ENCODE measurements at regions not wholly inside any gene's neighbourhood (a gene's known extent, or its start where the extent isn't known, plus 50 kb on each side); places are given as distances from the start of the nearest gene placed in this dataset.
"Not testable (repeated sequence)": the region's sequence is repeated elsewhere in the genome, so short reads cannot be mapped to it uniquely, and the experiment has no call there.

DNA sequence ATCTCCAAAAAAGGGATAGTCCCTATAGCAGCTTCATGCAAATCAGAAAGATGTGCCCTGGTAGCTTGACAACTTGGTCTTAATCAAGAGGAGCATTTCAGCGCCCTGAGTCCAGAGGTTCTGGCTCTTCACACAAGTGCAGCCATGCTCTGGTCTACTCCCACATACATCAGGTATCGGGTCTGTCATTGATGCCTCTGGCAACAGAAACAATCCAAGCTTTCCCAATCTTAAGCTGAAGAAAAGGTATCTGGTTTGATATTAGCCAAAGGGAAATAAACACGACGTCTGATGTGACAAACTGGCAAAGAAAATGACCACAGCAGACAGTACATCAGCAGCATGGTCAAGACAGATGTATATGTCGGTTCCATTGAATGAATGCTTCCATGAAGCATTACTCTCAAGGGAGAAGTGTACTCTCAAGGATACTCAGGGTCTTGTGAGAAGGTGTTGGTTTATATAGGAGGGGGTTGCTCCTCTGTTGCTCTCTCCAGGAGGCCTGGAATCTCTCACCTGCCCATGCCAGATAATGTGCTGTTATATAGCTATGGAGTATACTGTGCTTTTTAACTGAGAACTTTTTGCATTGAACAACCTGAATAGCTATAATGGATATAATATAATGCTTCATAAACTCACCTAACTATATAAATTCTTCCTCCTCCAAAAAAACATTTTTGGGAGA lies 879.6 kb upstream of the PCDH10 start:
- DNase-seq, result no peak

DNA sequence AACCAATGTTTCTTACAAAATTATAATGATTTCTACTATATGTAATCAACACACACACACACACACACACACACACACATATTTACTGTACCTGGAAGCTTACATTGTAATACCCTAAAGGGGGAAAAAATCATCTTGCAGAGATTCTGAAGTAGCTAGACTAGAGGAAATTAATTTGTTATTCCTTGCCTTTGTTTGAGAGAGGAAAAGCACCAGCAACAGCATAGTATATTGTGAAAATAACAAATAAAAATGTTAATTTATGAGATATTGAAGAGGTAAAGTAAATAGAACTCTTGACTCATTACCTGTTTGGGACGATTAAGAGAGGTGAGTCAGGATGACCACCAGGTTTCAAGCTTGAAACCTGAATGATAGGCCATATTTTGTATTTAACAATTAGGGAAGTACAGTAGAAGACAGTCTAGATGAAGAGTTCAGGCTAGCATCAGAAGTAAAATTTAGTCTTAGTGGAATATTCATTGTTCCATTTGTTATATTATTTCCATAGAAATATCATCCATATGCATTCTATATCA lies 873.4 kb upstream of the PCDH10 start:
- no peak for DNase-seq

DNA sequence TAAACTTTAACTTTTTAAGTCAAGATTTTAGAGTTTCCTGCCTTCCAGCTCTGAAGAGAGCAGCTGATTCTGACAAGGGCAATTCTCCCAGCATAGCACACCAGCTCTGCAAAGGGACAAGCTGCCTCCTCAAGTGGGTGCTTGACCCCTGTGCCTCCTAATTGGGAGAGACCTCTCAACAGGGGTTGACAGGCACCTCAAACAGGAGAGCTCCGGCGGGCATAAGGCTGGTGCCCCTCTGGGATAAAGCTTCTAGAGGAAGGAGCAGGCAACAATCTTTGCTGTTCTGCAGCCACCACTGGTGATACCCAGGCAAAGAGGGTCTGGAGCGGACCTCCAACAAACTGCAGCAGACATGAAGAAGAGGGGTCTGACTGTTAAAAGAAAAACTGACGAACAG lies 872.9 kb upstream of the PCDH10 start:
- DNase-seq, result no peak

DNA sequence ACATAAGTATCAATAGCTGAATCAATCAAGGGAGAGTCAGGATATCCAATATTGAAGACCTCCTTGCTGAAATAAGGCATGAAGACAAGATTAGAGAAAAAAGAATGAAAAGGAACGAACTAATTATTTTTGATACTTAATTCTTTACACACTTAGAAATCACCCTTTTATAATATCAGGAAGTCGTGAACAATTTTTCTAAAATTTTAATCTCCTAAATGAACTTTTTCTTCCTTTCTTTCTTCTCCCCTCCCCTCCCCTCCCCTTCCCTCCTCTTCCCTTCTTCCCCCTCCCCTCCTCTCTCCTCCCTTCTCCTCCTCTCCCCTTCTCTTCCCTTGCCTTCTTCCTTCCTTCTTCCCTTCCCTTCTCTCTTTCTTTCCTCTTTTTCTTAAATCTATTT lies 872.1 kb upstream of the PCDH10 start:
- no peak for DNase-seq

DNA sequence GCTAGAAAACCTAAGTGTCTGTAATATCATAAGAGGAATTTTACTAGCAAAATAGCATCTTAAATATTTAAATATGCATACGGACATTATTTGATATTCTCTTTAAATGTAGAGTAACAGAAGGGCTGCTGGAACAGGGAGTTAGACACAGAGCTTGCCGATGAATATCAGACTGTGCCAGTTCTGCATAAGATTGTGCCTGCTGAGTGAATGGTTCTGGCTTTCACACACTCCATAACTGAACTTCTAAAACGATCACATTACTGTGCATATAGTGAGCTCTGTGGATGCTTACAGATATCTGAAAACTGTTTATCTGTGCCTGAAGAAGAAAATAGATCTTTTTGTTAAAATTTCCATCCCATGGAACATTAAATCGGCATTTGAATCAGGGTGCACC lies 867.4 kb upstream of the PCDH10 start:
- no peak for DNase-seq

DNA sequence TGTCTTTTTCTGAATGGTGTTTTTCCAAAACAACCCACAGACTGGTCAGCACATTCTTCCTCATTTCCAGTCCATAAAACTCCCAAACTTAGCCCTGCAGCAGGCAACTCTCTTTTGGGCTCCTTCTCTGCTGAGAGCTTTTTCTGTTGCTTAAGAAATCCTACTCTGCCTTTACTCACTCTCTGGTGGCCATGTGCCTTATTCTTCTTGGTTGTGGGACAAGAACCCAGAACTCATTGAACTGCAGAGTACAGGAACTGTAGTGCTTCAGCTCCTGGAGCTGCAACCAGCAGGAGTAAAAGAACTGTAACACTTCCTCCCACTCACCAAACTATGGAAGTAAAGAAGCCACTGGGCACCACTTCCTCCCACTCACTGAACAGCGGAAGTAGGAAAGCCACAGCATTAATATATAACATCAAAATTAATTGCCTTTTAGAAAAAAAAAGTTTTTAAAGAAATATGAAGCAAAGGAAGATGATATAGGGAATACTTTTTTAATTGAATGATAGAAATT lies 864.1 kb upstream of the PCDH10 start:
- DNase-seq, result no peak

DNA sequence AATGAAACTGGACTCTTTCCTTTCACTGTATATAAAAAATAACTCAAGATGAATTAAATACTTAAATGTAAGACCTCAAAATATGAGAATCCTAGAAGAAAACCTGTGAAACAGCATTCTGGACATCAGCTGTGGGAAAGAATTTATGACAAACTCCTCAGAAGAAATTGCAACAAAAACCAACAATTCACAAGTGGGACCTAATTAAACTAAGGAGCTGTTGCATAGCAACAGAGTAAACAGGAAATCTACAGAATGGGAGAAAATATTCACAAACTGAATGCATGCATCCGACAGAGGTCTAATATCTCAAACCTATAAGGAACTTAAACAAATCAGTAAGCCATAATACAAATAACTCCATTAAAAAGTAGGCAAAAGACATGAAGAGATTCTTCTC lies 851.7 kb upstream of the PCDH10 start:
- DNase-seq, result no peak

DNA sequence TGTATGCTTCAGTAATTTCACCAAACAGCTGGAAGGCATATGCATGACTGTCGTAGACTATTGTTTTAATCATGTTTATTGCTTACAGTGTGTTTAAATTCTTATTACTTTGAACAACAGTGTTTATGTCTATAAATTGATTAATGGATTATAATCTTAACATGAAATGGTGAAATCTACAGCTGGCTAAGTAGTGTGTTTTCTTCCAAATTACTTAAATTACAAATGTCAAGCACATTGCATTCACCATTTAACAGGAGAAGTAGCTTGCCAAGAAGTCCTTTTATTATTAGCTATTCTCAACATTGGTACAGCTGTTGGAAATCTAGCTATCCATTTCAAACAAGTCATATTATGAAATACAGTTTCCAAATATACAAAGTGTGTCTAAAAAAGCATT lies 849.3 kb upstream of the PCDH10 start:
- DNase-seq, result no peak

DNA sequence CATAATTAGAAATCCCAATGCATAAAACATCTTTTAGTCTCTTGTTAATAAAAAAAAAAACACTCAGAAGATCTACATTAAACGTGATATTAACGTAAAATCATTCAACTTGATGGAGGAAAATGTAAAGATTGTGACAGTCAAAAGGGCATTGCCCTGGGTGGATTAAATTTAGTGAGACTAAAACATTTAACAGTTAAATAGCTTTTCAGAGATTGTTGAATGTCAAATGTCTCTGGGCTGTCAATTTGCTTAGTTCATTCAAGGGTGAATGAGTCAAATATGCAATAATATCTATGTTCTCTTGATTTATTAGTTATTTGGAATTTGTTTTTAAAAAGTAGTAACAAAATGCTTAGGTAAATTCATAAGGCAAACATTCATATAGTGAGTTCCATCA lies 836.6 kb upstream of the PCDH10 start:
- DNase-seq, result no peak

DNA sequence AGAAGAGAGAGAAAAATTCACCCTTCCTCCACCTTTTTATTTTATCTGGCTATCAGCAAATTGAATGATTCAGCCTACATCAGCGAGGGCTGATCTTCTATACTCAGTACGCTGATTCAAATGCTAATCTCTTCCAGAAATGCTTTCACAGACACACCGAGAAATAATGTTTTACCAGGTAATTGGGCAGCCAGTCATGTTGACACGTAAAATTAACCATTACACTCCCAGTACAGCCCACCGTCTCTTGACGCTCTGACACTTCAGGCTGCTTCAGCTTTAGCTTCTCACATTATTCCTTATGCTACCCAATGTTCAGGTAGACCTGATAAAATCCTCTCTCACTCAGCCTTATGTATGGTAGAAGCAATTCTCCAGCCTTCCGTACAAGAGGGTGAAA lies 835.2 kb upstream of the PCDH10 start:
- no peak for DNase-seq

DNA sequence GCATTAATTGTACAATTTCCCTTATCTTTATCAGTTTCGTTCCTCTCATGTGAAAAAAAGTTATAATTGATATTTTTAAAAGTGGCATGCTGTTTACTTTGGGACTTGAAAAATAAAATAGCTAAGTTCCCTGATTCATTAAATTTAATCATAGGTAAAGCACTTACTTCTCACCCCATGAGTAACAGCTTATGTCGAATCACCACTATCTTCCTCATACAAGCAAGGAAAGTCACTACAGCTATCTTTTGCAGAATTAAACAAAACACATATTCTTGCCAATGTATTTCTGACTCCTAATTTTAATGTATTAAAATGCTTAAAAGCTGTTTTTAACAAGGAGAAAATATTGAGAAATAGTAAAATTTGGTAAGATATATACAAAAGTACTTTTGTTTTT lies 832.4 kb upstream of the PCDH10 start:
- DNase-seq, result no peak

DNA sequence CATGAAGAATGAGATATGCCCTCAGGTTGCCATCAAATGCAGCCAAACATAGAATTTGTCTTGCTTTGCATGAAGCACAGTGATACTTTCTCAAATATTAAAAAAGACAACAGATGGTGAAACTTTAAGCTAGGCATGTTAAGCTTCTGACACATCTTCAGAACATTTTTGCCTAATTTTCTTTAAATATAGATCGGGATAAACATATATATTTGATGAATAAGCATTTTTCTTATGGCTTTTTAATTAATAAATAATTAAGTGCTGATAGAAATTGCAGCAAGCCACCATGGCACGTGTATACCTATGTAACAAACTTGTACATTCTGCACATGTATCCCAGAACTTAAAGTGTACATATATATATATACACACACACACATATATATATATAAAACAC lies 831.2 kb upstream of the PCDH10 start:
- no peak for DNase-seq

DNA sequence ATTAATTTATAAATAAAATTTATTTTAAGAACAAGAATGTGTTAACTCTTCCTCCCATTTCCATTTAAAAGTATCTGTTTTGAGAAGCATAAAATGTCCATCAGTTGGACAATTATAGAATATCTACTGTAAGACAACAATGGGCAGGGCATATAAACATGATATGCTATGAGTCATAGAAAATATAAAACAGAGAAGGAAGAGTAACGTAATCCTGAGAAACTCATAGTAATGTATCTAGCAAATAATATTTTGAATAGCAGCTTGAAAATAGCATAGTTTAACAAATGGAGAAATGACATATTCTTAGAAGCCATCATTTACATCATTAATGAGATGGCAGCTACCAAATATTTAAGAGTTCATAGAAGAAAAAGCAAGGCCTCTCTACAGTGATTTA lies 820.3 kb upstream of the PCDH10 start:
- no peak for DNase-seq

DNA sequence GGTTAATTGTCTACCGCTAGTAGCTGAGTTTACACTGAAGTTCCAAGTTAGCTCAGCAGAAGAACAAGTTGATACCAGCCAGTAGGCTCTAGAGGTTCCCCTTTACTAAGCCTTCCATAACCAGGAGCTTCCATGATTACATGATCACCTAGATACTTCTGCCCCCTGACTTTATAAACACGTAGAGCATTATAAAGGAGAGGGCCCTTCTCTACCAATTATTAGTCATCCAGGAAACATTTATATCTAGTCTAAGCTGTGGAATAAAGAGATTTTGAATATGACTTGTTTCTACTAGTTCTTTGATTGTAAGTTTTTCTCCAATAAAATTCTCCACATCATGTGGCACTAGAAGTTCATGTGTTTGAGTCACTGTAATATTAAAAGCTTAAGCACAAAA lies 818.1 kb upstream of the PCDH10 start:
- DNase-seq, result no peak

DNA sequence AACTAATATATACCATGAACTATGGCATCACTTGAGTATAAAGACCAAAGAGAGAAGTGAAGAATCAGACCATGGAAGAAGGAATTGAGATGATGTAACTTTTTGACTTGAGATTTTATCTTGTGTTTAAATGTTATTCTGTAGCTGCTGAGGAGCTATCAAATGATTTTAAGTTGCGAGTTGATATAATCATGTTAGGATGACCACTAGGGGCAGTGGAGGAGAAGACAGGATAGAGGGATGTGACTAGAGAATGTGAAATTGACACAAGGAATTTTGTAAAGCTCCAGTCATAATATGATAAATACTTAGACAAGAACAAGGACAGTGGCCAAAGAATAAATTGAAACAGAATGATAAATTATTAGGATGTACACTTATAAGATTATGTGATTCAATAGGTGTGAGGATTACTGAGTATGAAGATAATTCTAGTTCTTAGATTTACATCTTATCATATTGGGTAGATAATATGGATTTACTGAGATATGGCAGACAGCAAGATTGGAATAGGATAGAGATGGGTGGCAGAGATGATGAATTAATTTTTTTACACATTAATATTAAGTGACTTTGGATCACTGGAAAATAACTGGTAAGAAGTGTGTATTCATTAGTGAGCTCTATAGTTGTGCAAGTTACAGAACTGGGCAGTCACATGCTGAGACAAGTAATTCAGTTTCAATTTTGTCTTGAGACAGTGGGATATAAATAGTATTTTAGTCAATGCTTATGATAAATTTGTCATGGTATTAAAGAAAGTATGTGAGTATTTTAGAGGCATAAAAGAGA lies 816.0 kb upstream of the PCDH10 start:
- no peak for DNase-seq

DNA sequence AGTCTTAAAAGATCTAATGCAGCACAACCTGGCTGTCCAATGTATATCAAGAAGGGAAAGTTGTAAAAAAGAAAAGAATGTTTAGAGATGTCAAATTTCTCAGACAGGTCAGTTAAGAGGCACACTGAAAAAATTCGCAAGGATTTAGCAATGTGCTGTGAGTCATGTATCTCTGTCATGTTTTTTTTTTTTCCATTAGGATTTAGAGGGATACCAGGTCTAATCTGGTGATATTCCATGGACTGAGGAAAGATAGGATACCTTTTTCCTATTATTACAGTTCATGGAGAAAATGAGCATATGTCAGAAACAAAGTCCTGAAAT lies 815.4 kb upstream of the PCDH10 start:
- DNase-seq, result no peak

DNA sequence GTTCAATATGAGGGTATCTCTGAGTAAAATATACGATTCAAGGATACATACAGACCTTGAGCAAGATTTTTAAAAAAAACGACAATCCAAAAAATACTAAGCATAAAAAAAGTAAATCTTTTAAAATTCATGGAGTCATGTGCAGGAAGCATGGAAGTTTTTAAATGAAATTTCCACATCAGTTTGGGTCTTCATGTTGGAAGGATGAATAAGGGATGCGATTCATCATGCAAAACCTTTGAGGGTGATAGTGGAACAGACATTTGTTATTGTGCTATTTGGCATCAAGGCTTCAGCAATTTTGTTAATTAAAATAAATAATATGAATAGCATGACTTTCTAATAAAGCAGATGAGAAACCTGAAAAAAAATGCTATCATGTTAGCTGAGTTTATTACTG lies 815.0 kb upstream of the PCDH10 start:
- DNase-seq, result no peak

DNA sequence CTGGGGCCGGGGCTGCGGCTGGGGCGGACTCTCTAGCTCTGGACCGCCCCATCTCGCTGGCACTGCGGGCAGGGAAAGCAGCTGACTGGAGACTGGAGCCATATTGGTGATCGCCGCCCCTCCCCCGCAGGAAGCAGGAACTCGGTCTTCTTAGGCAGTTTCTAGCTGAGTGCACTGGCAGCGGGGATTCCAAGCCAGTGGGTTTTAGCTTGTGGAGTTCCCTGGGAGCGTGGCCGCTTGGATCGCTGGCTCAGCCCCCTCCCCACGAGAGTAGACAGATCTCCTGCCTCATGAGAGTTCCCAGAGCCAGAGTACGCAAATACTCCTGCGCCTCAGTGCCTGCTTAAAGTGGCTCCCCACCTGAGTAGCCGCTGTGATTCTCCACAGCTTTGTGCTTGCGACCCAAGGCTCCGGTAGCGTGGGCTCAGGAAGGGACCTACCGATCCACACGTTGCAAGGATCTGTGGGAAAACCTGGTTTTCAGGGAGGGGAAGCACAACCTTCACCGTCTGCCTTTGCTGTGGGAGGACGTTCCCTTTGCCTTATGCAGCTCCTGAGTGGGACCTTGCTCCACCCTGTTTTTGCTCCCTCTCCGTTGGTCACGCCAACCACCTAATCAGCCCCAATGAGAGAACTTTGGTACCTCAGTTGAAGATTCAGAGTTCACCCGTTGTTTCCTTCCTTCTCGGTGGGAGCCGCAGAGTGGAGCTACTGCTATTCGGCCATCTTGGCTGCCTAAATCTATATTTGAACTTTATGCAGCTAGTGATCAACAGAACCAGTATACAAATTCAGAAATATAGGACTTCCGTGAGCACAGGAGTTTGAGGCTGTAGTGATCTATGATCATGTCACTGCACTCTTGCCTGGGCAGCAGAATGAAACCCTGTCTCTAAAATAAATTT lies 803.9 kb upstream of the PCDH10 start:
- DNase-seq, result no peak

DNA sequence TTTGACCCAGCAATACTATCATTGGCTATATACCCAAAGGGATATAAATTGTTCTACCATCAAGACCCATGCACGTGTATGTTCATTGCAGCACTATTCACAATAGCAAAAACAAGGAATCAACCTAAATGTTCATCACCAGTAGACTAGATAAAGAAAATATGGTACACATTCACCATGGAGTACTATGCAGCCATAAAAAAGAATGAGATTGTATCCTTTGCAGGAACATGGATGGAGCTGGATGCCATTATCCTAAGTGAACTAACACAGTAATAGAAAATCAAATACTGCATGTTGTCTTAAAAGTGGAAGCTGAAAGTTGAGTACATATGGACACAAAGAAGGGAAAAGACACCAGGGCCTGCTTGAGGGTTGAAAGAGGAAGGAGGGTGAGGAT lies 803.1 kb upstream of the PCDH10 start:
- DNase-seq, result no peak

DNA sequence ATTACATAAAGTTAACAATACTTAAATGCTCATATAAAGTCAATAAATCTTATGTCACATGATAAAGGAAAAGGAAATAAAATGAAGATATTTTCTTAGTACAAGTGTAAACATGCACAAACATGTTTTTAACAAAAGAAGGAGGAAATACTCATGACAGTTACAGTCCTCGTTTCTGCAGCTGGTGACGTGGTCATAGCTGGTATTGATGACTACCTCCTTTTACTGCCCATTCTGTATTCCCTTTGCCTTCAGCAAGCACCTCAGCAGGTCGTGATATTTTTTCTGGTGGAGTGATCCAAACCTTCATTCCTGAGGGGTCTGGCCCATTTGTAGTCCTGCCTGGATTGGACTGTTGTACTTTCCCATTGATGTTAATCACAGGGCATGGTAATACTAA lies 797.5 kb upstream of the PCDH10 start:
- DNase-seq, result not testable (repeated sequence)

DNA sequence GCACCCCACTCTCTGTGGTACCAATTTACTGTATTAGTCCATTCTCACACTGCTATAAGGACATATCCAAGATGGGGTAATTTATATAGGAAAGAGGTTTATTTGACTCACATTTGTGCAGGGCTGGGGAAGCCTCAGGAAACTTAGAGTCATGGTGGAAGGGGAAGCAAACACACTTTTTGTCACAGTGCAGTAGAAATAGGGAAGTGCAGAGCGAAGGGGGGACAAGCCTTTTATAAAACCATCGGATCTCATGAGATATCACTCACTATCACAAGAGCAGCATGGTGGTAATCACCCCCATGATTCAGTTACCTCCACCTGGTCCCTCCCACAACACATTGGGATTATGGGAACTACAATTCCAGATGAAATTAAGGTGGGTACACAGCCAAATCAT lies 766.9 kb upstream of the PCDH10 start:
- no peak for DNase-seq

DNA sequence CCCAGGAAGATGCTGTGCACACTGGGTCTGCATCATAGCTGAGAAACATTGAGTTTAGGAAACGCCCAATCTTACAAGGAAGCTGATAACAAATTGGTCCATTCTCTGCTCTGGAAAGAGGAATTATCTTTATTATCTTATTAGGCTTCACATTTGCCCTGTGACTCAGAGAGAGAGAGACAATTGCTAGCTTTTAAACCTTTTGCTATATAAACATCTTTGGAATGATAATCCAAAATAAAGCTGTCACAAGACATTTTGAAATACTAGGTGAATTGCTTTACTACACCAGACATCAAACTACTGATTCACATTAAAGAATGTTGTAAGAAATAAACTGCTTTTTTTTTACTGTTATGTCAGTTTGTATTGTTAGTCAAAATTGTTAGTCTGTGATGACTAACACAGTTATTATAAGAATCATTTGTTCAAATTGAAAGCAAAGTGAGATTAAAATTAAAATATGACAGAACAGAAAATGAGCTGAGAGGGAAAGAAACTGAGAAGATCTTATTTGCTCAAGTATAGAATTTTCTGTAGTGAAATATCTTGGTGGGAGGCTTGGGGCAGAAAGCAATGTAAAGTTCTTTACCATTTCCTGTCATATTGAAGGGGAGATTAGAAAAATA lies 765.4 kb upstream of the PCDH10 start:
- DNase-seq, result no peak

DNA sequence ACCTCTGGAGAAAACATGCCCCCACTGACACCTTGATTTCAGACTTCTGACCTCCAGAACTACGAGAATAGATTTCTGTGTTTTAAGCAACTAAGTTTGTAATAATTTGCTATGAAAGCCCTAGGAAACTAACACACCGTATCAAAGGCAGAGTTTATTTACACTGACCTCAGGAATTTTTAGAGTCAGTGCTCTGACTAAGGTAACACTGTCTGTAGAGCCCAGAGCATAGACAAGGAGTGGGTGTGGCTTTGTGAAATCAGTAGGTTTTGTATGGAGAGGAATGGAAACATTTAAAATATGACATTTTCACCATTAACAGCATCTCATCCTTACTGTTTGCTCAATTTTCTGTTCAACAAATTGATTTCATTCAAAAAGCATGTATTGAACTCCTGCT lies 764.4 kb upstream of the PCDH10 start:
- DNase-seq, result no peak

Data from T-helper 2 cell (primary cell).